Ovary (tissue), 7 donors: ENCODE measurements at regions not wholly inside any gene's neighbourhood (a gene's known extent, or its start where the extent isn't known, plus 50 kb on each side); places are given as distances from the start of the nearest gene placed in this dataset.

Experiments used
- DNase-seq, 5 donors: peaks; one replicate each; pipeline ENCODE4 v3.0.0-alpha.2; 2019 to 2020
- H3K27ac ChIP-seq, 2 donors: fragments of 200-600 bp; one replicate each; pipeline versions ENCODE4 v1.5.1 to v1.8.0; 2019 to 2022
- H3K27me3 ChIP-seq: fragments of 200-600 bp; one replicate; pipeline ENCODE4 v1.8.0; 2022
- H3K36me3 ChIP-seq: fragments of 200-600 bp; sonication (generic); one replicate; pipeline ENCODE4 v1.5.1; 2019
- H3K4me1 ChIP-seq: one replicate; pipeline ENCODE4 v1.8.1; 2013; ENCODE audit warnings: mild to moderate bottlenecking, moderate library complexity; ENCODE audit not compliant: insufficient read depth
- H3K4me3 ChIP-seq: fragments of 200-600 bp; sonication (generic); one replicate; pipeline ENCODE4 v1.5.1; 2017
- H3K9me3 ChIP-seq, 2 donors: fragments of 200-600 bp in 1 of 2; sonication (generic) in 1 of 2; one replicate each; pipeline versions ENCODE4 v1.5.1 to v1.8.1; 2013 to 2019; ENCODE audit warnings: mild to moderate bottlenecking in 1 of 2, moderate library complexity in 1 of 2
- CTCF ChIP-seq, 3 donors: fragments of 450-650 bp in 2 of 3; fragments of 200-600 bp in 1 of 3; IDR thresholded peaks; one replicate each; pipeline versions ENCODE4 v1.5.1 to v1.8.0; 2016 to 2022; ENCODE audit warnings: antibody characterized with exemption in 3 of 3, mild to moderate bottlenecking in 1 of 3
- EP300 ChIP-seq: sonication (generic); formaldehyde crosslinking; IDR thresholded peaks from one replicate; pipeline ENCODE4 v1.6.1; 2017; ENCODE audit warnings: antibody characterized with exemption
- POLR2A ChIP-seq: fragments of 450-650 bp; IDR thresholded peaks from one replicate; pipeline ENCODE4 v1.6.1; 2017; ENCODE audit warnings: antibody characterized with exemption, mild to moderate bottlenecking, moderate library complexity
- WGBS, 3 donors: extraction: QIAGEN DNeasy Blood & Tissue Kit in 1 of 3; methylation state at CpG; one replicate each; pipeline versions ENCODE4 v1.1.5 to v1.1.7; 2013 to 2017; 5-methylcytosine and 5-hydroxymethylcytosine counted together
- intact Hi-C, 4 donors: fragments of 100-400 bp; cut with DNase I; formaldehyde crosslinking; loops; one replicate each; pipeline versions ENCODE4 v1.11.0 to v1.15.1; 2022 to 2023
- donor health status: DM: no; HTN: no; CAD: no; lungs with moderate emphysema.
- donor health status: DM: no; HTN: no; CAD: no.
- donor health status: Bipolar disorder and iron deficiency.
- donor health status: DM: no; HTN: no; CAD: no.
- donor health status: DM: yes; HTN: yes; CAD: no.

- no peaks in the 10 kb centered on the region for H3K36me3 ChIP-seq
- WGBS, 3 donors = 89 to 95% (median 90%) methylated on average over 1 of the region's 1 CpG
These were observed 249.0 kb upstream of the SPOPL start for GRCh38 chr2:138252587-138252986.

GRCh38 chr2:138255670-138256069 lies 245.9 kb upstream of the SPOPL start:
- DNase-seq = no peak
- Histone ChIP-seq H3K4me1 (no peaks in the 10 kb centered on the region), H3K9me3 (no peaks in the 10 kb centered on the region), H3K27me3 (no peaks in the 10 kb centered on the region), H3K36me3 (no peaks in the 10 kb centered on the region), H3K27ac (no peak overlapping the region), H3K4me3 (no peak overlapping the region)
- intact Hi-C loops = no loop called here
- TF ChIP-seq EP300 = no peak
- no peak for TF ChIP-seq POLR2A
- no peak for TF ChIP-seq CTCF (IDR thresholded peaks at IDR 0.05)
- WGBS, 3 donors = 96 to 98% (median 98%) methylated on average over 1 of the region's 1 CpG

More at GRCh38 chr2:138252587-138252986, 249.0 kb upstream of the SPOPL start:
- intact Hi-C loops = no loop called here
- peaks cover 1% of the 10 kb centered on the region for H3K4me1 ChIP-seq
- no peak overlapping the region for H3K4me3 ChIP-seq
- no peaks in the 10 kb centered on the region for H3K27me3 ChIP-seq
- no peak for TF ChIP-seq CTCF (IDR thresholded peaks at IDR 0.05)
- no peak for TF ChIP-seq EP300
- no peak for TF ChIP-seq POLR2A
- DNase-seq = no peak
- H3K27ac ChIP-seq = no peak overlapping the region
- no peaks in the 10 kb centered on the region for H3K9me3 ChIP-seq

- Histone ChIP-seq H3K4me1 (peaks cover 5% of the 10 kb centered on the region), H3K27ac (no peak overlapping the region), H3K36me3 (no peaks in the 10 kb centered on the region), H3K9me3 (no peaks in the 10 kb centered on the region), H3K27me3 (no peaks in the 10 kb centered on the region), H3K4me3 (no peak overlapping the region)
- WGBS, 3 donors = 67 to 78% (median 74%) methylated on average over 4 of the region's 4 CpGs
- intact Hi-C loops = no loop called here
- TF ChIP-seq EP300 = no peak
- TF ChIP-seq POLR2A = no peak
- no peak for TF ChIP-seq CTCF (IDR thresholded peaks at IDR 0.05)
- DNase-seq = no peak
These were observed 234.2 kb upstream of the SPOPL start for GRCh38 chr2:138267161-138267901.

GRCh38 chr2:138267902-138268254 lies 233.7 kb upstream of the SPOPL start:
- no peak for DNase-seq
- Histone ChIP-seq H3K27me3 (no peaks in the 10 kb centered on the region), H3K4me3 (no peak overlapping the region), H3K27ac (no peak overlapping the region), H3K4me1 (peaks cover 6% of the 10 kb centered on the region), H3K36me3 (no peaks in the 10 kb centered on the region), H3K9me3 (no peaks in the 10 kb centered on the region)
- TF ChIP-seq EP300 (no peak), POLR2A (no peak), CTCF (IDR thresholded peaks at IDR 0.05) (no peak)
- intact Hi-C loops = no loop called here
